ENCODE measurements at regions not wholly inside any gene's neighbourhood (a gene's known extent, or its start where the extent isn't known, plus 50 kb on each side); places are given as distances from the start of the nearest gene placed in this dataset.

GRCh38 chr13:50309882-50310594, 294.8 kb downstream of the KCNRG start:
- Histone ChIP-seq H3K4me1 (ENCODE audit: control insufficient read depth, insufficient read depth, low read length) (no peaks in the 10 kb centered on the region), H3K27me3 (ENCODE audit: control insufficient read depth, insufficient read depth, low read length) (no peaks in the 10 kb centered on the region), H3K9me3 (ENCODE audit: control insufficient read depth, low read depth, low read length) (peaks cover 2% of the 10 kb centered on the region), H3K4me3 (ENCODE audit: low read length) (no peak overlapping the region), H3K36me3 (ENCODE audit: control insufficient read depth, insufficient read depth, low read length) (no peaks in the 10 kb centered on the region), H3K27ac (ENCODE audit: low read length) (no peak overlapping the region)
- WGBS (ENCODE audit: insufficient coverage, low lambda C conversion rate), result no CpG with 5 or more reads among the region's 7 CpGs
- no peak for DNase-seq

- H3K9me3 ChIP-seq (ENCODE audit: control insufficient read depth, low read depth, low read length), result no peaks in the 10 kb centered on the region
- 0% methylated on average over 1 of the region's 6 CpGs for WGBS (ENCODE audit: insufficient coverage, low lambda C conversion rate)
Observed at GRCh38 chr13:50310734-50311133, 295.5 kb downstream of the KCNRG start.

DNA sequence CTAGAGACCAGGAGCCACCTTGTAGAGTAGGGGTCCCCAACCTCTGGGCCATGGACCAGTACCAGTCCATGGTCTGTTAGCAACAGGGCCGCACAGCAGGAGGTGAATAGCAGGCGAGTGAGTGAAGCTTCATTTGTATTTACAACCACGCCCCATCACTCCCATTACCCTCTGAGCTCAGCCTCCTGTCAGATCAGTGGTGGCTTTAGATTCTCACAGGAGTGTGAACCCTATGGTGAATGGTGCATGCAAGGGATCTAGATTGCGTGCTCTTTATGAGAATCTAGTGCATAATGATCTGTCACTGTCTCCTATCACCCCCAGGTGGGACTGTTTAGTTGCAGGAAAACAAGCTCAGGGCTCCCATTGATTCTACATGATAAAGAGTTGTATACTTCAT, 303.6 kb downstream of the KCNRG start:
- DNase-seq, result no peak

More at GRCh38 chr13:50310734-50311133, 295.5 kb downstream of the KCNRG start:
- H3K27me3 ChIP-seq (ENCODE audit: control insufficient read depth, insufficient read depth, low read length), result no peaks in the 10 kb centered on the region
- no peak overlapping the region for H3K4me3 ChIP-seq (ENCODE audit: low read length)
- DNase-seq, result no peak
- no peak overlapping the region for H3K27ac ChIP-seq (ENCODE audit: low read length)
- no peaks in the 10 kb centered on the region for H3K4me1 ChIP-seq (ENCODE audit: control insufficient read depth, insufficient read depth, low read length)
- no peaks in the 10 kb centered on the region for H3K36me3 ChIP-seq (ENCODE audit: control insufficient read depth, insufficient read depth, low read length)

DNA sequence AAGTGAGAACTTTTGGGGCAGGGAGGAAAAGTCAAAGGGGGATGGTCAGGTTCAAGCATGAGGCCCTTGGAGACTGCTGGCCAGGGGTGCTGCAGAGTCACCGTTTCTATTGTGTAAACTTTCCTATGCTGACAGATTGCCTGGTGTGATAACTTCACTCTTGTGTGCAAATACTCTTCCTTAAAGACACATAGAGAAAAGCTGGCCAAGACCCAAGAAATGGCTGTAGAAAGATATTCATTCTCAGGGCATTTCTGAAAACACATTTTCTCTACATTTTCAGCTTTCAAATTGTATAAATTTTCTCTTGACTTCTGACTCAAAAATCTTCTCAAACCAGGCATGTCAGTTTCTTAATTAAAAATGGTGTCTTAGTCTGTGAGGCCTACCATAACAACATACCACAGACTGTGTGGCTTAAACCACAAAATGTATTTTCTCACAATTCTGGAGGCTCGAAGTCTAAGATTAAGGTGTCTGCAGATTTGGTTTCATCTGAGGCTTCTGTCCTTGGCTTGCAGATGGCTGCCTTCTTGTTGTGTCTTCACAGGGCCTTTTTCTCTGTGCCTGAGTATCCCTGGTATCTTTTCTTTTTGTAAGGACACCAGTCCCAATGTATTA, 304.5 kb downstream of the KCNRG start:
- WGBS (ENCODE audit: insufficient coverage, low lambda C conversion rate), result no CpG with 5 or more reads among the region's 2 CpGs
- no peaks in the 10 kb centered on the region for H3K27me3 ChIP-seq (ENCODE audit: control insufficient read depth, insufficient read depth, low read length)
- no peaks in the 10 kb centered on the region for H3K9me3 ChIP-seq (ENCODE audit: control insufficient read depth, low read depth, low read length)
- H3K27ac ChIP-seq (ENCODE audit: low read length), result no peak overlapping the region
- no peak for DNase-seq
- H3K36me3 ChIP-seq (ENCODE audit: control insufficient read depth, insufficient read depth, low read length), result no peaks in the 10 kb centered on the region
- H3K4me3 ChIP-seq (ENCODE audit: low read length), result no peak overlapping the region
- H3K4me1 ChIP-seq (ENCODE audit: control insufficient read depth, insufficient read depth, low read length), result no peaks in the 10 kb centered on the region

More for the DNA sequence above, 303.6 kb downstream of the KCNRG start:
- no peaks in the 10 kb centered on the region for H3K36me3 ChIP-seq (ENCODE audit: control insufficient read depth, insufficient read depth, low read length)
- H3K27me3 ChIP-seq (ENCODE audit: control insufficient read depth, insufficient read depth, low read length), result no peaks in the 10 kb centered on the region
- H3K4me1 ChIP-seq (ENCODE audit: control insufficient read depth, insufficient read depth, low read length), result no peaks in the 10 kb centered on the region
- no CpG with 5 or more reads among the region's 4 CpGs for WGBS (ENCODE audit: insufficient coverage, low lambda C conversion rate)
- no peak overlapping the region for H3K27ac ChIP-seq (ENCODE audit: low read length)
- H3K9me3 ChIP-seq (ENCODE audit: control insufficient read depth, low read depth, low read length), result no peaks in the 10 kb centered on the region
- H3K4me3 ChIP-seq (ENCODE audit: low read length), result no peak overlapping the region

DNA sequence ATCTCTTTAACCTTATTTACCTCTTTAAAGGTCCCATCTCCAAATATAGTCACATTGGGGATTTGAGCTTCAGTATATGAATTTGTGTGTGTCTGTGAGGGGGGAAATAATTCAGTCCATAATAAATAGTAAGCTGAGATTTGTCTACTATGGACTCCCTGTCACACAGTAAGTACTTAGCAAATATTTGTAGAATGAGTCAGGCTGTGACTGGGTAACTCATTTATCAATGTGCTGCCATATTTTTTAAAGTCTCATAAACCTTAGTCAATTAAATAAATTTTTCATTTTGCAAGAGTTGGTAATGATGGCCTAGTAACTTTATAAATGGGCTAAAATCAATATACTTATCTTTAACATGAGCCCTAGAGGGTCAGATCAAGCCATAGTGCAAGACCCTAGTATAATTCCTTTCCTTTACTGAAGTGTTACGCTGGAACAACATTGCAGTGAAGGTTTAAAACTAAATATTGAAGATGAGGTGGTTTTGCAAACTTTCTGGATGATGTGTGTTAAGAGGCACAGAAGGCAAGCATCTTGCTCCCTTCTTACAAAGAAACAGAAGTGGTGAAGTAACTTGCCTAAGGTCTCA, 305.1 kb downstream of the KCNRG start:
- no peak overlapping the region for H3K27ac ChIP-seq (ENCODE audit: low read length)
- no peak overlapping the region for H3K4me3 ChIP-seq (ENCODE audit: low read length)
- H3K36me3 ChIP-seq (ENCODE audit: control insufficient read depth, insufficient read depth, low read length), result no peaks in the 10 kb centered on the region
- no peaks in the 10 kb centered on the region for H3K9me3 ChIP-seq (ENCODE audit: control insufficient read depth, low read depth, low read length)
- H3K4me1 ChIP-seq (ENCODE audit: control insufficient read depth, insufficient read depth, low read length), result no peaks in the 10 kb centered on the region
- no peaks in the 10 kb centered on the region for H3K27me3 ChIP-seq (ENCODE audit: control insufficient read depth, insufficient read depth, low read length)
- DNase-seq, result no peak
- no CpG with 5 or more reads among the region's 1 CpG for WGBS (ENCODE audit: insufficient coverage, low lambda C conversion rate)

DNA sequence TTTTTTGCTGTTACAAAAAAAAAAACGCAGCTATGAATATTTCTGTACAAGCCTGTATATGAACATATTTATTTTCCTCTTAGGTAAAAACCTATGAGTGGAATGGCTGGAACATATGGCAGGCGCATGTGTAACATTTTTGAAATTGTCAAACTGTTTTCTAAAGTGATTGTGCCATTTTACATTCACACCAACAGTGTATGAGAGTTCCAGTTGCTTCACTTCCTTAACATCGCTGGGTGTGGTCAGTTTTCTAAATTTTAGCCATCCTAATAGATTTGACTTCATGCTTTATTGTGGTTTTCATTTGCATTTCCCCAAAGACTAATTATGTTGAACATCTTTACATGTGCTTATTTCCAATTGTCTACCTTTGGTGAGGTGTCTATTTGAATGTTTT, 306.8 kb downstream of the KCNRG start:
- H3K27me3 ChIP-seq (ENCODE audit: control insufficient read depth, insufficient read depth, low read length), result no peaks in the 10 kb centered on the region
- H3K36me3 ChIP-seq (ENCODE audit: control insufficient read depth, insufficient read depth, low read length), result no peaks in the 10 kb centered on the region
- WGBS (ENCODE audit: insufficient coverage, low lambda C conversion rate), result no CpG with 5 or more reads among the region's 3 CpGs
- DNase-seq, result no peak
- H3K9me3 ChIP-seq (ENCODE audit: control insufficient read depth, low read depth, low read length), result no peaks in the 10 kb centered on the region
- H3K27ac ChIP-seq (ENCODE audit: low read length), result no peak overlapping the region
- no peaks in the 10 kb centered on the region for H3K4me1 ChIP-seq (ENCODE audit: control insufficient read depth, insufficient read depth, low read length)
- H3K4me3 ChIP-seq (ENCODE audit: low read length), result no peak overlapping the region

DNA sequence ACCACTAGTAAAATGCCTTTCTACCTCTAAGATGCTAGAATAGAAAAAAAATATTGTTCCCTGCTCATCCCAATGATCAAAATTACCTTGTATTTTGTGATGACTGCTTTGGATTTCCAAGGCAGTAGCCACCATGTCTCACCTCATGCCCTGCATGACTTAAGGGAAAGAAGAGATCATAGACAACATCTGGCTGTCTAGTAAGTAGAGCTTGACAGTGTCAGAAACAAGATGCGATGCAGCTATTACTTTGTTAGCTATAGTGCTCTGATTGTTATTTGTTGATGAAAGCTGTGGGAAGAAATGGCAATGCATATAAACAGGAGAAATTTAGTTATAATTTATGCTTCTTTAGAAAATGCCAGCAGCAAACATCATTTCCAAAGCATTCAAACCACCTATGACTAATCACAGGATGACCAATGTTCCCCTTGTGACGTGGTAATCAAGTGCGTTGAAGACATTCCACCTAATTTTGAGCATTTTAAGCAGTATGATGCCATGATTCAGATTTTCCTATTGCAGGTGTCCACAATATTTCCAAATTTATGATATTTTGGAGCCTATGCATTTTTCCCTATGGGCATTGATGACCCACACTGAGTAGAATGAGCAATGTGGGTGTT, 308.3 kb downstream of the KCNRG start:
- Histone ChIP-seq H3K9me3 (ENCODE audit: control insufficient read depth, low read depth, low read length) (no peaks in the 10 kb centered on the region), H3K27me3 (ENCODE audit: control insufficient read depth, insufficient read depth, low read length) (no peaks in the 10 kb centered on the region), H3K4me1 (ENCODE audit: control insufficient read depth, insufficient read depth, low read length) (no peaks in the 10 kb centered on the region), H3K27ac (ENCODE audit: low read length) (no peak overlapping the region), H3K36me3 (ENCODE audit: control insufficient read depth, insufficient read depth, low read length) (no peaks in the 10 kb centered on the region), H3K4me3 (ENCODE audit: low read length) (no peak overlapping the region)
- no peak for DNase-seq
- WGBS (ENCODE audit: insufficient coverage, low lambda C conversion rate), result no CpG with 5 or more reads among the region's 3 CpGs

GRCh38 chr13:50326271-50326670, 311.0 kb downstream of the KCNRG start:
- no peak for DNase-seq
- Histone ChIP-seq H3K27me3 (ENCODE audit: control insufficient read depth, insufficient read depth, low read length) (no peaks in the 10 kb centered on the region), H3K4me1 (ENCODE audit: control insufficient read depth, insufficient read depth, low read length) (no peaks in the 10 kb centered on the region), H3K9me3 (ENCODE audit: control insufficient read depth, low read depth, low read length) (no peaks in the 10 kb centered on the region), H3K36me3 (ENCODE audit: control insufficient read depth, insufficient read depth, low read length) (no peaks in the 10 kb centered on the region), H3K4me3 (ENCODE audit: low read length) (no peak overlapping the region), H3K27ac (ENCODE audit: low read length) (no peak overlapping the region)
- 100% methylated on average over 1 of the region's 3 CpGs for WGBS (ENCODE audit: insufficient coverage, low lambda C conversion rate)

DNA sequence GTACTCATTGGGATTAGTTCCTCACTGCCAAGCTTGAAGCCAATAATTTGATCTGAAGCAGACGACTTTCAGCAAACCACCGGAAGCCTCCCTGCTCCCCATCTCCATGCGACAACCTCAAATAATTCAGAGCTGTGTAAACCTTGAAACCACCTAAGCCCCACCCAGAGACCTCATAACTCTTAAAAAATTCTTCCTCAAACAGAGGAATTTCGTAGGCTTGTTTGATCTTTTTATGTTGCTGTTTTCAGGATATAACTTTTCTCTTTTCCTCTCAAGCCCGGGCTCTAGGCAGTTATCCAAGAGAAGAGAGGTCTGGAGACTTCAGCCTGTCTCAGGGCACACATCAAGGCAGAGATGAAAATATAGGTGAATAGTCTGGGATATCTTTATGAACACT, 311.6 kb downstream of the KCNRG start:
- Histone ChIP-seq H3K27ac (ENCODE audit: low read length) (no peak overlapping the region), H3K4me3 (ENCODE audit: low read length) (no peak overlapping the region), H3K27me3 (ENCODE audit: control insufficient read depth, insufficient read depth, low read length) (no peaks in the 10 kb centered on the region), H3K36me3 (ENCODE audit: control insufficient read depth, insufficient read depth, low read length) (no peaks in the 10 kb centered on the region), H3K9me3 (ENCODE audit: control insufficient read depth, low read depth, low read length) (no peaks in the 10 kb centered on the region), H3K4me1 (ENCODE audit: control insufficient read depth, insufficient read depth, low read length) (no peaks in the 10 kb centered on the region)
- DNase-seq, result no peak
- 20% methylated on average over 2 of the region's 5 CpGs for WGBS (ENCODE audit: insufficient coverage, low lambda C conversion rate)

DNA sequence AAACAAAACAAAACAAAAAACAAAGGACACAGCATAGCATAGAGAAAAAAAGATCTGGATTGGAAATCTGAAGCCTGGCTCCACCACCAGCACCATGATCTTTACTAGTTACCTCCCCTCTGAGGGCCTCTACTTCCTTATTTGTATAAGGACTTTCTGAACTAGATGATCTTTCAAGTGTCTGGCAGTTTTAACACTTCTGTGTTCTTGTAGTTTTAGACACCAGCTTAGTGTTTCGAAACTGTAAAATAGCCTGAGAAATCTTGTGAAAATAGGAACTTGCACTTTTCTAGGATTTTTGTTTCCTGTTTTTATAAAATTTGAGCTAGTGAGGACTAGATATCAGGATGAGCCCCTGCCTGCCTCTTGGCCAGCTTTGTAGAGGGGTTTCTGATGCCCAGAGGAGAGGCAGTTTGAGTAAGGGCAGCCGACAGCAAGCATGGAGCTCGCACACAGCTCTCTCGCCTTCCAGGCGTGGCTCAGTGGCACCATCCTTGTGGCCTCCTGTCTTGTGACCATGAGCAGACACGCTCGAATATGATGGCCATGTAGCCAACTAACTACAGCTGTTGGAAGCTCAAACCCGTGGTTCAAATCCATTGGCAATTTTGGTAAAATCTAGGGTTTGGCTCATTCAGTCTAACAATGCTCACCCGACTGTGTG, 319.0 kb downstream of the KCNRG start:
- Histone ChIP-seq H3K4me1 (ENCODE audit: control insufficient read depth, insufficient read depth, low read length) (peaks cover 6% of the 10 kb centered on the region), H3K9me3 (ENCODE audit: control insufficient read depth, low read depth, low read length) (no peaks in the 10 kb centered on the region), H3K4me3 (ENCODE audit: low read length) (no peak overlapping the region), H3K27me3 (ENCODE audit: control insufficient read depth, insufficient read depth, low read length) (no peaks in the 10 kb centered on the region), H3K27ac (ENCODE audit: low read length) (no peak overlapping the region), H3K36me3 (ENCODE audit: control insufficient read depth, insufficient read depth, low read length) (no peaks in the 10 kb centered on the region)
- no peak for DNase-seq
- no CpG with 5 or more reads among the region's 9 CpGs for WGBS (ENCODE audit: insufficient coverage, low lambda C conversion rate)
